Coronary artery (tissue), 2 donors: ENCODE measurements at regions not wholly inside any gene's neighbourhood (a gene's known extent, or its start where the extent isn't known, plus 50 kb on each side); places are given as distances from the start of the nearest gene placed in this dataset.

ENCODE experiments used
- DNase-seq: peaks from one replicate; pipeline ENCODE4 v3.0.0-alpha.2; 2017; ENCODE audit warnings: low spot score
- H3K27ac ChIP-seq, 2 donors: fragments of 200-600 bp; sonication (generic); one replicate each; pipeline ENCODE4 v1.5.1; 2016 to 2019
- H3K4me3 ChIP-seq: fragments of 200-600 bp; sonication (generic); 2 replicates; pipeline ENCODE4 v1.5.1; 2016; ENCODE audit warnings: mild to moderate bottlenecking, moderate library complexity
- CTCF ChIP-seq: fragments of 200-600 bp; sonication (generic); IDR thresholded peaks from one replicate; pipeline ENCODE4 v1.5.1; 2019; ENCODE audit warnings: antibody characterized with exemption

- Histone ChIP-seq H3K27ac (no peak overlapping the region), H3K4me3 (no peak overlapping the region)
- no peak for DNase-seq
- TF ChIP-seq CTCF: no peak
Observed at GRCh38 chr4:184293552-184293951, 75.9 kb upstream of the ENPP6 start.

GRCh38 chr4:184292877-184293276 is 75.2 kb upstream of the ENPP6 start:
- no peak for DNase-seq
- Histone ChIP-seq H3K4me3 (no peak overlapping the region), H3K27ac (no peak overlapping the region)
- TF ChIP-seq CTCF: no peak

- no peak overlapping the region for H3K27ac ChIP-seq
- no peak overlapping the region for H3K4me3 ChIP-seq
- DNase-seq: no peak
- no peak for TF ChIP-seq CTCF
Observed at GRCh38 chr4:184292465-184292867, 74.8 kb upstream of the ENPP6 start.

- TF ChIP-seq CTCF: no peak
- Histone ChIP-seq H3K4me3 (no peak overlapping the region), H3K27ac (no peak overlapping the region)
- no peak for DNase-seq
Observed at GRCh38 chr4:184289179-184289535, 71.5 kb upstream of the ENPP6 start.

GRCh38 chr4:184288451-184289178 is 70.9 kb upstream of the ENPP6 start:
- Histone ChIP-seq H3K4me3 (no peak overlapping the region), H3K27ac (no peak overlapping the region)
- no peak for DNase-seq
- no peak for TF ChIP-seq CTCF

- no peak for TF ChIP-seq CTCF
- Histone ChIP-seq H3K4me3 (no peak overlapping the region), H3K27ac (no peak overlapping the region)
- no peak for DNase-seq
Observed at GRCh38 chr4:184287697-184288255, 70.1 kb upstream of the ENPP6 start.

GRCh38 chr4:184286358-184286757 is 68.7 kb upstream of the ENPP6 start:
- no peak for TF ChIP-seq CTCF
- no peak overlapping the region for H3K4me3 ChIP-seq
- H3K27ac ChIP-seq: no peak overlapping the region
- no peak for DNase-seq
